KMS-11 (cell line): ENCODE measurements at regions not wholly inside any gene's neighbourhood (a gene's known extent, or its start where the extent isn't known, plus 50 kb on each side); places are given as distances from the start of the nearest gene placed in this dataset.

Source experiments
- H2AFZ ChIP-seq: fragments of 200-600 bp; sonication (generic); 2 replicates; pipeline ENCODE4 v1.6.1; 2016; ENCODE audit warnings: antibody characterized with exemption, mixed run types, low read depth
- H3K27ac ChIP-seq: fragments of 200-600 bp; sonication (generic); 2 replicates; pipeline ENCODE4 v1.6.1; 2016; ENCODE audit warnings: mild to moderate bottlenecking, mixed run types
- H3K27me3 ChIP-seq: fragments of 200-600 bp; sonication (generic); 2 replicates; pipeline ENCODE4 v1.6.1; 2017; ENCODE audit warnings: mild to moderate bottlenecking, low read depth, mixed run types, moderate library complexity; ENCODE audit not compliant: insufficient read depth
- H3K36me3 ChIP-seq: fragments of 200-600 bp; sonication (generic); 2 replicates; pipeline ENCODE4 v1.6.1; 2017; ENCODE audit warnings: mild to moderate bottlenecking, mixed run types; ENCODE audit not compliant: insufficient read depth
- H3K4me1 ChIP-seq: fragments of 200-600 bp; sonication (generic); 2 replicates; pipeline ENCODE4 v1.6.1; 2016; ENCODE audit warnings: mild to moderate bottlenecking, low read depth, mixed run types; ENCODE audit not compliant: poor library complexity, severe bottlenecking
- H3K4me2 ChIP-seq: fragments of 200-600 bp; sonication (generic); 2 replicates; pipeline ENCODE4 v1.7.0; 2016; ENCODE audit warnings: mild to moderate bottlenecking, mixed run types
- H3K4me3 ChIP-seq: fragments of 200-600 bp; sonication (generic); IDR thresholded peaks from 2 replicates; pipeline ENCODE4 v1.6.1; 2017; ENCODE audit warnings: low read depth, low read length, mixed read lengths; ENCODE audit not compliant: insufficient read depth
- H3K79me2 ChIP-seq: fragments of 200-600 bp; sonication (generic); 2 replicates; pipeline ENCODE4 v1.6.1; 2016; ENCODE audit warnings: low read depth, mixed run types; ENCODE audit not compliant: insufficient read depth
- H3K9ac ChIP-seq: fragments of 200-600 bp; sonication (generic); 2 replicates; pipeline ENCODE4 v1.6.1; 2016; ENCODE audit warnings: mild to moderate bottlenecking, mixed run types
- H4K20me1 ChIP-seq: fragments of 200-600 bp; sonication (generic); 2 replicates; pipeline ENCODE4 v1.6.1; 2016; ENCODE audit warnings: mild to moderate bottlenecking, mixed run types; ENCODE audit not compliant: insufficient read depth
- CTCF ChIP-seq: fragments of 200-600 bp; sonication (generic); conservative IDR thresholded peaks from 2 replicates; pipeline ENCODE4 v1.6.1; 2017; ENCODE audit warnings: low read depth, mild to moderate bottlenecking, antibody characterized with exemption, low read length, moderate library complexity, mixed read lengths

- H3K4me3 ChIP-seq = no peak overlapping the region
- H3K79me2 ChIP-seq = no peaks in the 10 kb centered on the region
- no peak overlapping the region for H2AFZ ChIP-seq
- no peaks in the 10 kb centered on the region for H4K20me1 ChIP-seq
- no peak overlapping the region for H3K9ac ChIP-seq
- H3K27me3 ChIP-seq = no peaks in the 10 kb centered on the region
- no peaks in the 10 kb centered on the region for H3K36me3 ChIP-seq
- TF ChIP-seq CTCF = no peak
- H3K4me1 ChIP-seq = no peaks in the 10 kb centered on the region
- H3K4me2 ChIP-seq = no peak overlapping the region
- no peak overlapping the region for H3K27ac ChIP-seq
Observed at GRCh38 chr7:21142081-21142480, 285.8 kb upstream of the SP4 start.

GRCh38 chr7:21146642-21147423, 281.1 kb upstream of the SP4 start:
- no peak overlapping the region for H3K9ac ChIP-seq
- H3K4me1 ChIP-seq = no peaks in the 10 kb centered on the region
- H2AFZ ChIP-seq = no peak overlapping the region
- no peak for TF ChIP-seq CTCF
- no peak overlapping the region for H3K27ac ChIP-seq
- H3K79me2 ChIP-seq = no peaks in the 10 kb centered on the region
- H3K4me3 ChIP-seq = no peak overlapping the region
- no peak overlapping the region for H3K4me2 ChIP-seq
- no peaks in the 10 kb centered on the region for H4K20me1 ChIP-seq
- H3K36me3 ChIP-seq = no peaks in the 10 kb centered on the region
- H3K27me3 ChIP-seq = no peaks in the 10 kb centered on the region

- Histone ChIP-seq H3K4me2 (no peak overlapping the region), H3K27ac (no peak overlapping the region), H2AFZ (no peak overlapping the region), H3K27me3 (no peaks in the 10 kb centered on the region), H4K20me1 (no peaks in the 10 kb centered on the region), H3K36me3 (no peaks in the 10 kb centered on the region), H3K4me3 (no peak overlapping the region), H3K4me1 (no peaks in the 10 kb centered on the region), H3K9ac (no peak overlapping the region), H3K79me2 (no peaks in the 10 kb centered on the region)
- TF ChIP-seq CTCF = no peak
Observed at GRCh38 chr7:21149809-21150208, 278.1 kb upstream of the SP4 start.

GRCh38 chr7:21154614-21155013, 273.3 kb upstream of the SP4 start:
- TF ChIP-seq CTCF = no peak
- H3K4me2 ChIP-seq = no peak overlapping the region
- H3K27me3 ChIP-seq = no peaks in the 10 kb centered on the region
- H2AFZ ChIP-seq = no peak overlapping the region
- no peak overlapping the region for H3K9ac ChIP-seq
- no peaks in the 10 kb centered on the region for H3K79me2 ChIP-seq
- no peak overlapping the region for H3K27ac ChIP-seq
- H4K20me1 ChIP-seq = no peaks in the 10 kb centered on the region
- no peaks in the 10 kb centered on the region for H3K4me1 ChIP-seq
- no peak overlapping the region for H3K4me3 ChIP-seq
- H3K36me3 ChIP-seq = no peaks in the 10 kb centered on the region
